ENCODE measurements at regions not wholly inside any gene's neighbourhood (a gene's known extent, or its start where the extent isn't known, plus 50 kb on each side); places are given as distances from the start of the nearest gene placed in this dataset.

DNA sequence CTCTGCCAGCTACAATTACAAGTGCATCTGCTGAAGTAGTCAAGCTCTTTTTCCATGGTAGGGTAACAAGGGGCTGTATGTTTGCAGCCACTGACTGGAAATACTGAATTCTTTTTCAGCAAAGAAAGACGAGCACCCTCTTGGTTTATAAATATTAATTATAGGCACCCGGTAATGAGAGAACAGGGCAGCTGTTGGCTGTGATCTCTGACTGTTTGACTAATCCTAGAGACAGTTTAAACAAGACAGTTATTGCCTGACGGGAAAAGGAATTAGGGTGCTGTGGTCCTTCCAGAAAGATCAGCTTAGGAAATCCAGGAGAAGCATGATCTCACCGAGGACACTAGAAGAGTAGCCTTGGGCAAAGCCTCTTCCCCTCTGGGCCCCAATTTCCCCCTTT lies 183.7 kb upstream of the ZC3H12A start:
- Histone ChIP-seq H3K4me3 (ENCODE audit: low read depth in 2 of 2, low read length in 1 of 2) (no peak overlapping the region), H3K36me3 (replicated peaks in 1 of 2; ENCODE audit: control insufficient read depth in 1 of 2, insufficient read depth in 2 of 2, low read length in 1 of 2) (no peaks in the 10 kb centered on the region), H3K9ac (no peak overlapping the region), H3K27ac (ENCODE audit: low read depth in 2 of 2, low read length in 1 of 2) (no peak overlapping the region), H3K27me3 (ENCODE audit: insufficient read depth) (no peaks in the 10 kb centered on the region), H3K9me2 (no peaks in the 10 kb centered on the region), H4K20me1 (ENCODE audit: insufficient read depth) (no peaks in the 10 kb centered on the region), H3K4me2 (no peak overlapping the region), H3F3A (replicated peaks; ENCODE audit: insufficient read depth) (no peaks in the 10 kb centered on the region), H3K79me2 (ENCODE audit: insufficient read depth) (no peaks in the 10 kb centered on the region), H3K4me1 (ENCODE audit: control insufficient read depth in 1 of 2, insufficient read depth in 2 of 2, low read depth in 1 of 2, low read length in 1 of 2) (peaks cover 0 to 5% of the 10 kb centered on the region in 2 experiments; a peak in 1 of 4 replicates), H2AFZ (ENCODE audit: low read depth) (no peak overlapping the region), H3K9me3 (no peaks in the 10 kb centered on the region)
- ChIA-PET POLR2A (no interaction called here), CTCF (interaction anchor here (1.1 to 1.3 kb wide), 2 partner anchors 14 to 19 kb away, joined by 3 read pairs; no protein-coding TSS in a partner anchor)
- DNase-seq, result no peak
- 8% methylated on average over 4 of the region's 4 CpGs for WGBS (ENCODE audit: low lambda C conversion rate)
- TF ChIP-seq, protein P1, sequence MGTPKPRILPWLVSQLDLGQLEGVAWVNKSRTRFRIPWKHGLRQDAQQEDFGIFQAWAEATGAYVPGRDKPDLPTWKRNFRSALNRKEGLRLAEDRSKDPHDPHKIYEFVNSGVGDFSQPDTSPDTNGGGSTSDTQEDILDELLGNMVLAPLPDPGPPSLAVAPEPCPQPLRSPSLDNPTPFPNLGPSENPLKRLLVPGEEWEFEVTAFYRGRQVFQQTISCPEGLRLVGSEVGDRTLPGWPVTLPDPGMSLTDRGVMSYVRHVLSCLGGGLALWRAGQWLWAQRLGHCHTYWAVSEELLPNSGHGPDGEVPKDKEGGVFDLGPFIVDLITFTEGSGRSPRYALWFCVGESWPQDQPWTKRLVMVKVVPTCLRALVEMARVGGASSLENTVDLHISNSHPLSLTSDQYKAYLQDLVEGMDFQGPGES (IDR thresholded peaks at IDR 0.05; ENCODE audit: low read depth, low read length), result no peak
- TF ChIP-seq, protein P2, sequence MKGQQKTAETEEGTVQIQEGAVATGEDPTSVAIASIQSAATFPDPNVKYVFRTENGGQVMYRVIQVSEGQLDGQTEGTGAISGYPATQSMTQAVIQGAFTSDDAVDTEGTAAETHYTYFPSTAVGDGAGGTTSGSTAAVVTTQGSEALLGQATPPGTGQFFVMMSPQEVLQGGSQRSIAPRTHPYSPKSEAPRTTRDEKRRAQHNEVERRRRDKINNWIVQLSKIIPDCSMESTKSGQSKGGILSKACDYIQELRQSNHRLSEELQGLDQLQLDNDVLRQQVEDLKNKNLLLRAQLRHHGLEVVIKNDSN (IDR thresholded peaks at IDR 0.05; ENCODE audit: borderline replicate concordance, low read depth), result no peak
- TF ChIP-seq ELF1 (IDR thresholded peaks at IDR 0.05), result no peak
- no peak for TF ChIP-seq FOXJ3 (CRISPR knock-in tag; IDR thresholded peaks at IDR 0.05)
- TF ChIP-seq TCF12 (IDR thresholded peaks at IDR 0.05), result no peak
- TF ChIP-seq, protein P3, sequence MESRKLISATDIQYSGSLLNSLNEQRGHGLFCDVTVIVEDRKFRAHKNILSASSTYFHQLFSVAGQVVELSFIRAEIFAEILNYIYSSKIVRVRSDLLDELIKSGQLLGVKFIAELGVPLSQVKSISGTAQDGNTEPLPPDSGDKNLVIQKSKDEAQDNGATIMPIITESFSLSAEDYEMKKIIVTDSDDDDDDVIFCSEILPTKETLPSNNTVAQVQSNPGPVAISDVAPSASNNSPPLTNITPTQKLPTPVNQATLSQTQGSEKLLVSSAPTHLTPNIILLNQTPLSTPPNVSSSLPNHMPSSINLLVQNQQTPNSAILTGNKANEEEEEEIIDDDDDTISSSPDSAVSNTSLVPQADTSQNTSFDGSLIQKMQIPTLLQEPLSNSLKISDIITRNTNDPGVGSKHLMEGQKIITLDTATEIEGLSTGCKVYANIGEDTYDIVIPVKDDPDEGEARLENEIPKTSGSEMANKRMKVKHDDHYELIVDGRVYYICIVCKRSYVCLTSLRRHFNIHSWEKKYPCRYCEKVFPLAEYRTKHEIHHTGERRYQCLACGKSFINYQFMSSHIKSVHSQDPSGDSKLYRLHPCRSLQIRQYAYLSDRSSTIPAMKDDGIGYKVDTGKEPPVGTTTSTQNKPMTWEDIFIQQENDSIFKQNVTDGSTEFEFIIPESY (IDR thresholded peaks at IDR 0.05; ENCODE audit: borderline replicate concordance, low read depth), result no peak
- TF ChIP-seq, protein P4, sequence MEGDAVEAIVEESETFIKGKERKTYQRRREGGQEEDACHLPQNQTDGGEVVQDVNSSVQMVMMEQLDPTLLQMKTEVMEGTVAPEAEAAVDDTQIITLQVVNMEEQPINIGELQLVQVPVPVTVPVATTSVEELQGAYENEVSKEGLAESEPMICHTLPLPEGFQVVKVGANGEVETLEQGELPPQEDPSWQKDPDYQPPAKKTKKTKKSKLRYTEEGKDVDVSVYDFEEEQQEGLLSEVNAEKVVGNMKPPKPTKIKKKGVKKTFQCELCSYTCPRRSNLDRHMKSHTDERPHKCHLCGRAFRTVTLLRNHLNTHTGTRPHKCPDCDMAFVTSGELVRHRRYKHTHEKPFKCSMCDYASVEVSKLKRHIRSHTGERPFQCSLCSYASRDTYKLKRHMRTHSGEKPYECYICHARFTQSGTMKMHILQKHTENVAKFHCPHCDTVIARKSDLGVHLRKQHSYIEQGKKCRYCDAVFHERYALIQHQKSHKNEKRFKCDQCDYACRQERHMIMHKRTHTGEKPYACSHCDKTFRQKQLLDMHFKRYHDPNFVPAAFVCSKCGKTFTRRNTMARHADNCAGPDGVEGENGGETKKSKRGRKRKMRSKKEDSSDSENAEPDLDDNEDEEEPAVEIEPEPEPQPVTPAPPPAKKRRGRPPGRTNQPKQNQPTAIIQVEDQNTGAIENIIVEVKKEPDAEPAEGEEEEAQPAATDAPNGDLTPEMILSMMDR (IDR thresholded peaks at IDR 0.05), result no peak
- TF ChIP-seq MXI1 (IDR thresholded peaks at IDR 0.05; ENCODE audit: low read depth, low read length), result no peak
- no peak for TF ChIP-seq NFIC (IDR thresholded peaks at IDR 0.05; ENCODE audit: borderline replicate concordance)
- no peak for TF ChIP-seq FOXM1 (IDR thresholded peaks at IDR 0.05; ENCODE audit: low read depth)
- no peak for TF ChIP-seq GABPA (IDR thresholded peaks at IDR 0.05; ENCODE audit: low read depth)
- no peak for TF ChIP-seq SMC3 (IDR thresholded peaks at IDR 0.05; ENCODE audit: low read depth, low read length)
- no peak for TF ChIP-seq JUND (IDR thresholded peaks at IDR 0.05)
- TF ChIP-seq TAF1 (IDR thresholded peaks at IDR 0.05; ENCODE audit: borderline replicate concordance, low read depth, low read length), result no peak
- TF ChIP-seq EP300 (IDR thresholded peaks at IDR 0.05; ENCODE audit: borderline replicate concordance in 1 of 2, low read depth in 1 of 2, low read length in 1 of 2), result no peak
- TF ChIP-seq YY1 (IDR thresholded peaks at IDR 0.05; ENCODE audit: low read depth), result no peak
- no peak for TF ChIP-seq RAD21 (IDR thresholded peaks at IDR 0.05; ENCODE audit: low read length)
- TF ChIP-seq MEF2A (IDR thresholded peaks at IDR 0.05; ENCODE audit: borderline replicate concordance, low read depth), result no peak
- TF ChIP-seq RXRA (IDR thresholded peaks at IDR 0.05; ENCODE audit: borderline replicate concordance, low read depth), result no peak

All from SK-N-SH (cell line).